H1 (cell line): ENCODE measurements at regions not wholly inside any gene's neighbourhood (a gene's known extent, or its start where the extent isn't known, plus 50 kb on each side); places are given as distances from the start of the nearest gene placed in this dataset.

Experiments
- BACH1 ChIP-seq: IDR thresholded peaks from 2 replicates; pipeline ENCODE4 v1.6.1; 2012; ENCODE audit warnings: low read length, improper control_type of control experiment
- GABPA ChIP-seq: IDR thresholded peaks from 2 replicates; pipeline ENCODE4 v1.6.1; 2011; ENCODE audit warnings: mild to moderate bottlenecking, low read length, moderate library complexity, borderline replicate concordance; ENCODE audit not compliant: insufficient read depth
- SAP30 ChIP-seq: fragments of 300-600 bp; sonication (generic); IDR thresholded peaks from 2 replicates; pipeline ENCODE4 v1.7.1; 2012; ENCODE audit warnings: low read length, moderate library complexity, mild to moderate bottlenecking, inconsistent platforms; ENCODE audit not compliant: insufficient read depth, insufficient replicate concordance
- SIRT6 ChIP-seq: IDR thresholded peaks from one replicate; pipeline ENCODE4 v1.7.1; 2012; ENCODE audit warnings: low read length, inconsistent platforms
- TAF1 ChIP-seq: IDR thresholded peaks from 2 replicates; pipeline ENCODE4 v1.6.1; 2011; ENCODE audit warnings: mild to moderate bottlenecking, low read depth, low read length
- TF ChIP-seq, protein P1 (sequence below): fragments of 300-600 bp; sonication (generic); IDR thresholded peaks from 2 replicates; pipeline ENCODE4 v1.7.1; 2012; ENCODE audit warnings: low read length, moderate library complexity, mild to moderate bottlenecking, inconsistent platforms; ENCODE audit not compliant: insufficient replicate concordance
- TF ChIP-seq, protein P2 (sequence below): IDR thresholded peaks from 2 replicates; pipeline ENCODE4 v1.6.1; 2012; ENCODE audit warnings: low read length, inconsistent platforms

DNA sequence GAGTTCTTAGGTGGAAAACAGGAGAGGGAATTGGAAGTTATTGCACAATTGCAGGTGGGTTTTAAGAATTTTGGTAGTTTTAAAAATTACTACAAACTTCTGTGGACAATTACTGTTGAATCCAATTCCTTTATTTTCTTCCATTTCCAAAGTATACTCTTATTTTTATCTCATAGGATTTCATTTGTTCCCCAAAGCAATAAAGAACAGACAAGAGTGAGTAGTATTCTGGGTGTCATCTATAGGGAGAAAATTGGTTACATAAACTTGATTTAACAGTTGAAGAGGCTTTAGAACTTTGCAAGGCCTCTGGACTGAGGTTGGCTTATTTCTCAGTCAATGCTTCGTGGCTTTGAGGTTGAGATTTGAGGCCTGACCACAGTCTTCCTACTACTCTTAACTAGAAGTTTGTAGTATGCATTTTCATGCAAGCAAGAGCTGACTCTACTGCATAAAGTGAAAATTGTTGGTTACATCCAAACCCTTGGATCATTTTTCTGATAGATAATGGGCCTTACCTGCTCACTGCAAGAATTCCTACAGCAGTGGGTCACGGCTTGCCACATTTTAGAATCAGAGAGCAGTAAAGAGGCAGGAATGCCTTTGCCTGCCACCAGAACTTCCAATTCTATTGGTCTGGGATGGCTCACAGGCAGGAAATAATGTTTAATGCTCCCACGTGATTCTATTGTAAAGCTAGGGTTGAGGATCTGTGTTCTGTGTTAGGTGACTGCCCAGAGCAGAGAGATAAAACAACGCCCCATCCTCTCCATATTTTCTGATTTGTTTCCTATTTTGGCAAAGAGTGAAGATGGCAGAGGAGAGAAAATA is 270.5 kb downstream of the TTC6 start (continued):
- TF ChIP-seq, protein P1, sequence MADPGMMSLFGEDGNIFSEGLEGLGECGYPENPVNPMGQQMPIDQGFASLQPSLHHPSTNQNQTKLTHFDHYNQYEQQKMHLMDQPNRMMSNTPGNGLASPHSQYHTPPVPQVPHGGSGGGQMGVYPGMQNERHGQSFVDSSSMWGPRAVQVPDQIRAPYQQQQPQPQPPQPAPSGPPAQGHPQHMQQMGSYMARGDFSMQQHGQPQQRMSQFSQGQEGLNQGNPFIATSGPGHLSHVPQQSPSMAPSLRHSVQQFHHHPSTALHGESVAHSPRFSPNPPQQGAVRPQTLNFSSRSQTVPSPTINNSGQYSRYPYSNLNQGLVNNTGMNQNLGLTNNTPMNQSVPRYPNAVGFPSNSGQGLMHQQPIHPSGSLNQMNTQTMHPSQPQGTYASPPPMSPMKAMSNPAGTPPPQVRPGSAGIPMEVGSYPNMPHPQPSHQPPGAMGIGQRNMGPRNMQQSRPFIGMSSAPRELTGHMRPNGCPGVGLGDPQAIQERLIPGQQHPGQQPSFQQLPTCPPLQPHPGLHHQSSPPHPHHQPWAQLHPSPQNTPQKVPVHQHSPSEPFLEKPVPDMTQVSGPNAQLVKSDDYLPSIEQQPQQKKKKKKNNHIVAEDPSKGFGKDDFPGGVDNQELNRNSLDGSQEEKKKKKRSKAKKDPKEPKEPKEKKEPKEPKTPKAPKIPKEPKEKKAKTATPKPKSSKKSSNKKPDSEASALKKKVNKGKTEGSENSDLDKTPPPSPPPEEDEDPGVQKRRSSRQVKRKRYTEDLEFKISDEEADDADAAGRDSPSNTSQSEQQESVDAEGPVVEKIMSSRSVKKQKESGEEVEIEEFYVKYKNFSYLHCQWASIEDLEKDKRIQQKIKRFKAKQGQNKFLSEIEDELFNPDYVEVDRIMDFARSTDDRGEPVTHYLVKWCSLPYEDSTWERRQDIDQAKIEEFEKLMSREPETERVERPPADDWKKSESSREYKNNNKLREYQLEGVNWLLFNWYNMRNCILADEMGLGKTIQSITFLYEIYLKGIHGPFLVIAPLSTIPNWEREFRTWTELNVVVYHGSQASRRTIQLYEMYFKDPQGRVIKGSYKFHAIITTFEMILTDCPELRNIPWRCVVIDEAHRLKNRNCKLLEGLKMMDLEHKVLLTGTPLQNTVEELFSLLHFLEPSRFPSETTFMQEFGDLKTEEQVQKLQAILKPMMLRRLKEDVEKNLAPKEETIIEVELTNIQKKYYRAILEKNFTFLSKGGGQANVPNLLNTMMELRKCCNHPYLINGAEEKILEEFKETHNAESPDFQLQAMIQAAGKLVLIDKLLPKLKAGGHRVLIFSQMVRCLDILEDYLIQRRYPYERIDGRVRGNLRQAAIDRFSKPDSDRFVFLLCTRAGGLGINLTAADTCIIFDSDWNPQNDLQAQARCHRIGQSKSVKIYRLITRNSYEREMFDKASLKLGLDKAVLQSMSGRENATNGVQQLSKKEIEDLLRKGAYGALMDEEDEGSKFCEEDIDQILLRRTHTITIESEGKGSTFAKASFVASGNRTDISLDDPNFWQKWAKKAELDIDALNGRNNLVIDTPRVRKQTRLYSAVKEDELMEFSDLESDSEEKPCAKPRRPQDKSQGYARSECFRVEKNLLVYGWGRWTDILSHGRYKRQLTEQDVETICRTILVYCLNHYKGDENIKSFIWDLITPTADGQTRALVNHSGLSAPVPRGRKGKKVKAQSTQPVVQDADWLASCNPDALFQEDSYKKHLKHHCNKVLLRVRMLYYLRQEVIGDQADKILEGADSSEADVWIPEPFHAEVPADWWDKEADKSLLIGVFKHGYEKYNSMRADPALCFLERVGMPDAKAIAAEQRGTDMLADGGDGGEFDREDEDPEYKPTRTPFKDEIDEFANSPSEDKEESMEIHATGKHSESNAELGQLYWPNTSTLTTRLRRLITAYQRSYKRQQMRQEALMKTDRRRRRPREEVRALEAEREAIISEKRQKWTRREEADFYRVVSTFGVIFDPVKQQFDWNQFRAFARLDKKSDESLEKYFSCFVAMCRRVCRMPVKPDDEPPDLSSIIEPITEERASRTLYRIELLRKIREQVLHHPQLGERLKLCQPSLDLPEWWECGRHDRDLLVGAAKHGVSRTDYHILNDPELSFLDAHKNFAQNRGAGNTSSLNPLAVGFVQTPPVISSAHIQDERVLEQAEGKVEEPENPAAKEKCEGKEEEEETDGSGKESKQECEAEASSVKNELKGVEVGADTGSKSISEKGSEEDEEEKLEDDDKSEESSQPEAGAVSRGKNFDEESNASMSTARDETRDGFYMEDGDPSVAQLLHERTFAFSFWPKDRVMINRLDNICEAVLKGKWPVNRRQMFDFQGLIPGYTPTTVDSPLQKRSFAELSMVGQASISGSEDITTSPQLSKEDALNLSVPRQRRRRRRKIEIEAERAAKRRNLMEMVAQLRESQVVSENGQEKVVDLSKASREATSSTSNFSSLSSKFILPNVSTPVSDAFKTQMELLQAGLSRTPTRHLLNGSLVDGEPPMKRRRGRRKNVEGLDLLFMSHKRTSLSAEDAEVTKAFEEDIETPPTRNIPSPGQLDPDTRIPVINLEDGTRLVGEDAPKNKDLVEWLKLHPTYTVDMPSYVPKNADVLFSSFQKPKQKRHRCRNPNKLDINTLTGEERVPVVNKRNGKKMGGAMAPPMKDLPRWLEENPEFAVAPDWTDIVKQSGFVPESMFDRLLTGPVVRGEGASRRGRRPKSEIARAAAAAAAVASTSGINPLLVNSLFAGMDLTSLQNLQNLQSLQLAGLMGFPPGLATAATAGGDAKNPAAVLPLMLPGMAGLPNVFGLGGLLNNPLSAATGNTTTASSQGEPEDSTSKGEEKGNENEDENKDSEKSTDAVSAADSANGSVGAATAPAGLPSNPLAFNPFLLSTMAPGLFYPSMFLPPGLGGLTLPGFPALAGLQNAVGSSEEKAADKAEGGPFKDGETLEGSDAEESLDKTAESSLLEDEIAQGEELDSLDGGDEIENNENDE, result no peak
- TF ChIP-seq TAF1 (no peak), SAP30 (no peak), GABPA (no peak), BACH1 (no peak), SIRT6 (no peak)
- TF ChIP-seq, protein P2, sequence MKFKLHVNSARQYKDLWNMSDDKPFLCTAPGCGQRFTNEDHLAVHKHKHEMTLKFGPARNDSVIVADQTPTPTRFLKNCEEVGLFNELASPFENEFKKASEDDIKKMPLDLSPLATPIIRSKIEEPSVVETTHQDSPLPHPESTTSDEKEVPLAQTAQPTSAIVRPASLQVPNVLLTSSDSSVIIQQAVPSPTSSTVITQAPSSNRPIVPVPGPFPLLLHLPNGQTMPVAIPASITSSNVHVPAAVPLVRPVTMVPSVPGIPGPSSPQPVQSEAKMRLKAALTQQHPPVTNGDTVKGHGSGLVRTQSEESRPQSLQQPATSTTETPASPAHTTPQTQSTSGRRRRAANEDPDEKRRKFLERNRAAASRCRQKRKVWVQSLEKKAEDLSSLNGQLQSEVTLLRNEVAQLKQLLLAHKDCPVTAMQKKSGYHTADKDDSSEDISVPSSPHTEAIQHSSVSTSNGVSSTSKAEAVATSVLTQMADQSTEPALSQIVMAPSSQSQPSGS, result no peak
- TF ChIP-seq, all 59 proteins: peak for 0
